ENCODE measurements at regions not wholly inside any gene's neighbourhood (a gene's known extent, or its start where the extent isn't known, plus 50 kb on each side); places are given as distances from the start of the nearest gene placed in this dataset.

GRCh38 chr13:59016250-59016649 lies 1147.5 kb downstream of the DIAPH3 start:
- Histone ChIP-seq H3K4me3 (ENCODE audit: low read length) (no peak overlapping the region), H3K36me3 (ENCODE audit: insufficient read depth, low read length) (no peaks in the 10 kb centered on the region), H3K27ac (ENCODE audit: low read depth in 1 of 2, low read length in 2 of 2) (no peak overlapping the region), H3K4me1 (ENCODE audit: insufficient read depth, low read length) (no peaks in the 10 kb centered on the region), H3K27me3 (ENCODE audit: control insufficient read depth in 1 of 2, insufficient read depth in 2 of 2, low read length in 2 of 2) (no peaks in the 10 kb centered on the region), H3K9me3 (ENCODE audit: control insufficient read depth in 1 of 2, insufficient read depth in 1 of 2, low read length in 2 of 2) (no peaks in the 10 kb centered on the region)
- H3K4me3 Mint-ChIP-seq = no peak overlapping the region
- POLR2A ChIA-PET = no interaction called here
- CTCF ChIA-PET = no interaction called here
- no peaks in the 10 kb centered on the region for H3K4me1 Mint-ChIP-seq (ENCODE audit: low read depth)
- H3K9me3 Mint-ChIP-seq = peaks cover 2% of the 10 kb centered on the region
- H3K36me3 Mint-ChIP-seq (ENCODE audit: low read depth) = no peaks in the 10 kb centered on the region
- intact Hi-C loops (cut with DNase I, micrococcal nuclease) = no loop called here
- no peak overlapping the region for H3K27ac Mint-ChIP-seq
- no peaks in the 10 kb centered on the region for H3K27me3 Mint-ChIP-seq
- no peak for DNase-seq
- no peak for ATAC-seq (ENCODE audit: poor library complexity)
- TF ChIP-seq CTCF (IDR thresholded peaks at IDR 0.05) = no peak

GRCh38 chr13:59024434-59024833 lies 1139.3 kb downstream of the DIAPH3 start:
- Mint-ChIP-seq H3K36me3 (ENCODE audit: low read depth) (no peaks in the 10 kb centered on the region), H3K27ac (no peak overlapping the region), H3K9me3 (no peaks in the 10 kb centered on the region), H3K4me1 (ENCODE audit: low read depth) (no peaks in the 10 kb centered on the region), H3K4me3 (no peak overlapping the region), H3K27me3 (no peaks in the 10 kb centered on the region)
- no peak overlapping the region for H3K27ac ChIP-seq (ENCODE audit: low read depth in 1 of 2, low read length in 2 of 2)
- ATAC-seq (ENCODE audit: poor library complexity) = no peak
- DNase-seq = no peak
- intact Hi-C loops (cut with DNase I, micrococcal nuclease) = no loop called here
- POLR2A ChIA-PET = no interaction called here
- CTCF ChIA-PET = interaction anchor here (0.9 kb wide), 1 partner anchor 11 kb away, joined by 3 read pairs; no protein-coding TSS in a partner anchor
- H3K9me3 ChIP-seq (ENCODE audit: control insufficient read depth in 1 of 2, insufficient read depth in 1 of 2, low read length in 2 of 2) = peaks cover 0 to 5% of the 10 kb centered on the region in 2 experiments
- H3K4me1 ChIP-seq (ENCODE audit: insufficient read depth, low read length) = no peaks in the 10 kb centered on the region
- no peaks in the 10 kb centered on the region for H3K36me3 ChIP-seq (ENCODE audit: insufficient read depth, low read length)
- no peak overlapping the region for H3K4me3 ChIP-seq (ENCODE audit: low read length)
- TF ChIP-seq CTCF (IDR thresholded peaks at IDR 0.05) = no peak
- no peaks in the 10 kb centered on the region for H3K27me3 ChIP-seq (ENCODE audit: control insufficient read depth in 1 of 2, insufficient read depth in 2 of 2, low read length in 2 of 2)

GRCh38 chr13:59034198-59034597 lies 1129.5 kb downstream of the DIAPH3 start:
- Histone ChIP-seq H3K36me3 (ENCODE audit: insufficient read depth, low read length) (no peaks in the 10 kb centered on the region), H3K4me1 (ENCODE audit: insufficient read depth, low read length) (no peaks in the 10 kb centered on the region), H3K4me3 (ENCODE audit: low read length) (no peak overlapping the region), H3K27me3 (ENCODE audit: control insufficient read depth in 1 of 2, insufficient read depth in 2 of 2, low read length in 2 of 2) (no peaks in the 10 kb centered on the region), H3K27ac (ENCODE audit: low read depth in 1 of 2, low read length in 2 of 2) (no peak overlapping the region), H3K9me3 (ENCODE audit: control insufficient read depth in 1 of 2, insufficient read depth in 1 of 2, low read length in 2 of 2) (no peaks in the 10 kb centered on the region)
- Mint-ChIP-seq H3K27ac (no peak overlapping the region), H3K9me3 (no peaks in the 10 kb centered on the region), H3K4me3 (no peak overlapping the region), H3K27me3 (no peaks in the 10 kb centered on the region), H3K36me3 (ENCODE audit: low read depth) (no peaks in the 10 kb centered on the region), H3K4me1 (ENCODE audit: low read depth) (no peaks in the 10 kb centered on the region)
- POLR2A ChIA-PET = no interaction called here
- DNase-seq (no peak), ATAC-seq (ENCODE audit: poor library complexity) (no peak)
- CTCF ChIA-PET = no interaction called here
- no peak for TF ChIP-seq CTCF (IDR thresholded peaks at IDR 0.05)
- intact Hi-C loops (cut with DNase I, micrococcal nuclease) = no loop called here

Measured in CD4-positive, alpha-beta T cell (primary cell).